BJ (cell line): ENCODE measurements at regions not wholly inside any gene's neighbourhood (a gene's known extent, or its start where the extent isn't known, plus 50 kb on each side); places are given as distances from the start of the nearest gene placed in this dataset.
"Not testable (repeated sequence)": the region's sequence is repeated elsewhere in the genome, so short reads cannot be mapped to it uniquely, and the experiment has no call there.

Experiments
- CTCF ChIA-PET: fragments of 350-600 bp; formaldehyde crosslinking; extraction: SDS; loops from one replicate; lab custom pipeline; 2021; ENCODE audit warnings: antibody characterized with exemption, inconsistent platforms; lab: Yijun Ruan, JAX
- POLR2A ChIA-PET: fragments of 300-600 bp; sonication (Branson Sonifier 250); formaldehyde crosslinking; extraction: SDS; loops from one replicate; lab custom pipeline; 2021; ENCODE audit warnings: antibody characterized with exemption; lab: Charles Lee
- DNase-seq: peaks from one replicate; pipeline ENCODE4 v3.0.0-alpha.2; 2011; ENCODE audit warnings: low read depth
- H3K27me3 ChIP-seq: 2 replicates; pipeline ENCODE4 v1.6.0; 2011; ENCODE audit warnings: low read length; ENCODE audit not compliant: control insufficient read depth, insufficient read depth
- H3K36me3 ChIP-seq: 2 replicates; pipeline ENCODE4 v1.5.1; 2011; ENCODE audit warnings: low read length; ENCODE audit not compliant: control insufficient read depth, insufficient read depth
- H3K4me3 ChIP-seq: 2 replicates; pipeline ENCODE4 v1.5.1; 2011; ENCODE audit warnings: low read depth, mild to moderate bottlenecking, control low read depth, low read length
- TF ChIP-seq, protein P1 (sequence below): IDR thresholded peaks from 2 replicates; pipeline ENCODE4 v1.5.1; 2011; ENCODE audit warnings: low read depth, mild to moderate bottlenecking, control low read depth, inconsistent platforms, low read length, moderate library complexity; ENCODE audit not compliant: insufficient read depth

DNA sequence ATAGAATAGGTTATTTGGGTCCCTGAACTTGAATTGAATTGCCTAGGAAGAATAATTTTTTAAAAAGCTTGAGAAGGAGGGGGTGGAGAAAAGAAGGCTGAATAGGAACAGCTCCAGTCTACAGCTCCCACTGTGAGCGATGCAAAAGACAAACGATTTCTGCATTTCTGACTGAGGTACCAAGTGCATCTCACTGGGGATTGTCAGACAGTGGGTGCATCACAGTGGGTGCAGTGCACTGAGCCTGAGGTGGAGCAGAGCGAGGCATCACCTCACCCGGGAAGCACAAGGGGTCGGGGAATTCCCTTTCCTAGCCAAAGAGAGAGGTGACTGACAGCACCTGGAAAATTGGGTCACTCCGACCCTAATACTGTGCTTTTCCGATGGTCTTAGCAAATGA is 782.2 kb upstream of the RGMB start:
- no peak overlapping the region for H3K4me3 ChIP-seq
- no peaks in the 10 kb centered on the region for H3K27me3 ChIP-seq
- ChIA-PET CTCF (no interaction called here), POLR2A (no interaction called here)
- H3K36me3 ChIP-seq = no peaks in the 10 kb centered on the region
- no peak for DNase-seq
- TF ChIP-seq, protein P1, sequence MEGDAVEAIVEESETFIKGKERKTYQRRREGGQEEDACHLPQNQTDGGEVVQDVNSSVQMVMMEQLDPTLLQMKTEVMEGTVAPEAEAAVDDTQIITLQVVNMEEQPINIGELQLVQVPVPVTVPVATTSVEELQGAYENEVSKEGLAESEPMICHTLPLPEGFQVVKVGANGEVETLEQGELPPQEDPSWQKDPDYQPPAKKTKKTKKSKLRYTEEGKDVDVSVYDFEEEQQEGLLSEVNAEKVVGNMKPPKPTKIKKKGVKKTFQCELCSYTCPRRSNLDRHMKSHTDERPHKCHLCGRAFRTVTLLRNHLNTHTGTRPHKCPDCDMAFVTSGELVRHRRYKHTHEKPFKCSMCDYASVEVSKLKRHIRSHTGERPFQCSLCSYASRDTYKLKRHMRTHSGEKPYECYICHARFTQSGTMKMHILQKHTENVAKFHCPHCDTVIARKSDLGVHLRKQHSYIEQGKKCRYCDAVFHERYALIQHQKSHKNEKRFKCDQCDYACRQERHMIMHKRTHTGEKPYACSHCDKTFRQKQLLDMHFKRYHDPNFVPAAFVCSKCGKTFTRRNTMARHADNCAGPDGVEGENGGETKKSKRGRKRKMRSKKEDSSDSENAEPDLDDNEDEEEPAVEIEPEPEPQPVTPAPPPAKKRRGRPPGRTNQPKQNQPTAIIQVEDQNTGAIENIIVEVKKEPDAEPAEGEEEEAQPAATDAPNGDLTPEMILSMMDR = no peak

GRCh38 chr5:97998941-97999340 is 774.5 kb upstream of the RGMB start:
- CTCF ChIA-PET = no interaction called here
- H3K27me3 ChIP-seq = no peaks in the 10 kb centered on the region
- POLR2A ChIA-PET = no interaction called here
- no peak overlapping the region for H3K4me3 ChIP-seq
- TF ChIP-seq, protein P1 = no peak
- no peak for DNase-seq
- no peaks in the 10 kb centered on the region for H3K36me3 ChIP-seq

DNA sequence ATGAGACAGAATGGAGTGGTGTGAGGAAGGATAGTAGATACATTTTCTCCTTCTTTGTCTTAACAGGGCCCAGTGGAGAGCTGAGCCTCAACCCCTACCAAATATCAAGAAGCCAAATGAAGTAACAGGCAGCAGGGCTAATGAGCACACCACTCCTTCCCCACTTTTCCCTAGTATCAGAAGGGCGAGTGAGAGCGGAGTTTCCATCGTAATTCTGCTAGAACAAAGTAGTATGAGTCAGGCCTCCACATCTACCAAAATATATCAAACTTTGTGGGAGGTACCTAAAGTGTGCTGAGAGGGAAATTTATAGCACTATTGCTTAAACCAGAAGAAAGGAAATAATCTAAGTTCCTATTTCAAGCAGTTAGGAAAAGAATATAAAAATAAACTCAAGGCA is 769.0 kb upstream of the RGMB start:
- no peaks in the 10 kb centered on the region for H3K27me3 ChIP-seq
- POLR2A ChIA-PET = no interaction called here

DNA sequence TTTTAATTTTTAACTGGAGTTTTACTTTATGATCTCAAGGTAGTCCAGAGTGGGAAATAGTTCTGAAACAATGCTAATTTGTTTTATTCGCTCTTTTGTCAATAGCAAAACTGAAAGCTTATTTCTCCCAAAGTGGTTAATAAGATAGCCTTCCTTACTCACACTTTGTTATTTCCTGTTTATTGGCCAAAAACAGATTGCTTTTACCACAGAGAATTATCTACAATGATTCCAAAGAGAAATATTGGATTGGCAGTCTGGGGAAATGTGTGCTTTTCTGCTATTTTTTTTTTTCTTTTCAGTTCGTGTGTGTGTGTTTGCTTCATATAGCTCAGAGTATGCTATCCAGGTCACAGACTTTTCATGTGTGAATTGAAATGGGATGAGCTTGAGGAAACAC is 756.7 kb upstream of the RGMB start:
- ChIA-PET POLR2A (no interaction called here), CTCF (interaction anchor here (0.7 kb wide), 1 partner anchor 1189 kb away, joined by 3 read pairs; no protein-coding TSS in a partner anchor)
- Histone ChIP-seq H3K27me3 (no peaks in the 10 kb centered on the region), H3K36me3 (no peaks in the 10 kb centered on the region), H3K4me3 (no peak overlapping the region)
- TF ChIP-seq, protein P1 = no peak
- DNase-seq = no peak

More for the DNA sequence above, 769.0 kb upstream of the RGMB start:
- Histone ChIP-seq H3K4me3 (no peak overlapping the region), H3K36me3 (no peaks in the 10 kb centered on the region)
- CTCF ChIA-PET = no interaction called here
- TF ChIP-seq, protein P1 = no peak
- DNase-seq = no peak

- POLR2A ChIA-PET, DNase-seq, CTCF ChIA-PET, H3K36me3 ChIP-seq, H3K27me3 ChIP-seq, H3K4me3 ChIP-seq: not testable (repeated sequence)
Observed at GRCh38 chr5:98030273-98030672, 743.2 kb upstream of the RGMB start.

DNA sequence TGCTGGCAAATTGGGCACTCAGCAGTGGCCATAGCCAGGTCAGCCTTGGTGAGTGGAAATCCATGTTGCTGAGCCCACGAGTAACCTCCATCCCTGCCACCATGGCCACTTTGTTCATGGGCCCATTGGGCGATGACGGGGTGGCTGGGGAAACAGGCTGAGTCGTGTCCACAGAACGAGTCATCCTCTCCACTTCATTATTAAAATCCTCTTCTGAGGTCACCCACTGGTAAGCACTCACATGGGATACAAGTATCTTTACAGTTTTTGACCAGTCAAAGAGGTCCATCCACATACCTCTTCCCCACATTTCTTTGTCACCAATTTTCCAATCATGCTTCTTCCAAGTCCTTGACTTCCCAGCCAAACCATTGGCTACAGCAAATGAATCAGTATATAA is 742.4 kb upstream of the RGMB start:
- DNase-seq, POLR2A ChIA-PET, H3K36me3 ChIP-seq, CTCF ChIA-PET, H3K4me3 ChIP-seq, H3K27me3 ChIP-seq: not testable (repeated sequence)
